ENCODE measurements at regions not wholly inside any gene's neighbourhood (a gene's known extent, or its start where the extent isn't known, plus 50 kb on each side); places are given as distances from the start of the nearest gene placed in this dataset.
A peak's percentile ranks its signal among the peaks of the same experiment; 100 is the strongest.

- no peaks in the 10 kb centered on the region for H3K36me3 ChIP-seq
- H3K27me3 ChIP-seq (replicated peaks in 1 of 7): no peaks in the 10 kb centered on the region
- DNase-seq: no peak
- no peaks in the 10 kb centered on the region for H3K4me1 ChIP-seq
- H3K4me3 ChIP-seq: no peak overlapping the region
- peaks cover 0 to 11% (median 0%) of the 10 kb centered on the region in 8 donors for H3K9me3 ChIP-seq
- WGBS, 5 donors: 8 to 25% (median 15%) methylated on average over 1 of the region's 1 CpG
- no peak for TF ChIP-seq CTCF (IDR thresholded peaks at IDR 0.05 in 8 of 11, conservative IDR thresholded peaks at IDR 0.05 in 3 of 11)
- TF ChIP-seq POLR2A (IDR thresholded peaks at IDR 0.05): no peak
- no peak for TF ChIP-seq POLR2AphosphoS5 (IDR thresholded peaks at IDR 0.05)
- intact Hi-C loops (cut with DNase I; ENCODE audit: low total_unique reads): no loop called here
- H3K27ac ChIP-seq: no peak overlapping the region
These were observed 74.2 kb upstream of the MBIP start for GRCh38 chr14:36394593-36394992.

- Histone ChIP-seq H3K27ac (no peak overlapping the region), H3K36me3 (no peaks in the 10 kb centered on the region), H3K27me3 (replicated peaks in 1 of 7) (no peaks in the 10 kb centered on the region), H3K9me3 (no peaks in the 10 kb centered on the region), H3K4me3 (no peak overlapping the region), H3K4me1 (no peaks in the 10 kb centered on the region)
- no peak for DNase-seq
- intact Hi-C loops (cut with DNase I; ENCODE audit: low total_unique reads): no loop called here
- no peak for TF ChIP-seq POLR2A (IDR thresholded peaks at IDR 0.05)
- no peak for TF ChIP-seq POLR2AphosphoS5 (IDR thresholded peaks at IDR 0.05)
- TF ChIP-seq CTCF (IDR thresholded peaks at IDR 0.05 in 8 of 11, conservative IDR thresholded peaks at IDR 0.05 in 3 of 11): no peak
- WGBS, 5 donors: 58 to 76% (median 65%) methylated on average over 4 of the region's 4 CpGs
These were observed 70.3 kb upstream of the MBIP start for GRCh38 chr14:36390718-36391117.

- no peak overlapping the region for H3K4me3 ChIP-seq
- no peak for DNase-seq
- TF ChIP-seq POLR2AphosphoS5 (IDR thresholded peaks at IDR 0.05) (no peak), POLR2A (IDR thresholded peaks at IDR 0.05) (no peak), CTCF (IDR thresholded peaks at IDR 0.05 in 8 of 11, conservative IDR thresholded peaks at IDR 0.05 in 3 of 11) (no peak)
- H3K4me1 ChIP-seq: no peaks in the 10 kb centered on the region
- no peaks in the 10 kb centered on the region for H3K27me3 ChIP-seq (replicated peaks in 1 of 7)
- 85 to 94% (median 87%) methylated on average over 7 of the region's 7 CpGs for WGBS, 5 donors
- H3K36me3 ChIP-seq: no peaks in the 10 kb centered on the region
- intact Hi-C loops (cut with DNase I; ENCODE audit: low total_unique reads): no loop called here
- H3K27ac ChIP-seq: no peak overlapping the region
- no peaks in the 10 kb centered on the region for H3K9me3 ChIP-seq
These were observed 63.5 kb upstream of the MBIP start for GRCh38 chr14:36383767-36384431.

- no peak overlapping the region for H3K27ac ChIP-seq
- no peak overlapping the region for H3K4me3 ChIP-seq
- no peaks in the 10 kb centered on the region for H3K36me3 ChIP-seq
- H3K4me1 ChIP-seq: no peaks in the 10 kb centered on the region
- intact Hi-C loops (cut with DNase I; ENCODE audit: low total_unique reads): loop anchor here (10.0 kb wide), 1 partner anchor 489 kb away; no protein-coding TSS in a partner anchor
- TF ChIP-seq CTCF (IDR thresholded peaks at IDR 0.05 in 8 of 11, conservative IDR thresholded peaks at IDR 0.05 in 3 of 11) (peak in 10 of 11 experiments; percentile 14 to 78 (median 64)), POLR2A (IDR thresholded peaks at IDR 0.05) (no peak), POLR2AphosphoS5 (IDR thresholded peaks at IDR 0.05) (no peak)
- H3K9me3 ChIP-seq: no peaks in the 10 kb centered on the region
- peak; percentile 76 for DNase-seq
- WGBS, 5 donors: 29 to 33% (median 31%) methylated on average over 4 of the region's 4 CpGs
- H3K27me3 ChIP-seq (replicated peaks in 1 of 7): peaks cover 0 to 4% (median 0%) of the 10 kb centered on the region in 7 donors
These were observed 53.7 kb upstream of the MBIP start for GRCh38 chr14:36373982-36374673.

Measured in spleen (tissue), 11 donors.